A673 (cell line): ENCODE measurements at regions not wholly inside any gene's neighbourhood (a gene's known extent, or its start where the extent isn't known, plus 50 kb on each side); places are given as distances from the start of the nearest gene placed in this dataset.

Source experiments
- EZH2 ChIP-seq: fragments of 200-600 bp; sonication (generic); IDR thresholded peaks from 2 replicates; pipeline ENCODE4 v1.6.1; 2017; ENCODE audit warnings: borderline replicate concordance, low read depth, mild to moderate bottlenecking, mixed read lengths, antibody characterized with exemption, low read length; ENCODE audit not compliant: poor library complexity, severe bottlenecking
- TF ChIP-seq, protein P1 (sequence below): fragments of 300-800, 200-600 bp; sonication (generic); conservative IDR thresholded peaks from 2 replicates; pipeline ENCODE4 v1.5.1; 2017; ENCODE audit warnings: low read depth, mild to moderate bottlenecking, antibody characterized with exemption, low read length, moderate library complexity, mixed read lengths

DNA sequence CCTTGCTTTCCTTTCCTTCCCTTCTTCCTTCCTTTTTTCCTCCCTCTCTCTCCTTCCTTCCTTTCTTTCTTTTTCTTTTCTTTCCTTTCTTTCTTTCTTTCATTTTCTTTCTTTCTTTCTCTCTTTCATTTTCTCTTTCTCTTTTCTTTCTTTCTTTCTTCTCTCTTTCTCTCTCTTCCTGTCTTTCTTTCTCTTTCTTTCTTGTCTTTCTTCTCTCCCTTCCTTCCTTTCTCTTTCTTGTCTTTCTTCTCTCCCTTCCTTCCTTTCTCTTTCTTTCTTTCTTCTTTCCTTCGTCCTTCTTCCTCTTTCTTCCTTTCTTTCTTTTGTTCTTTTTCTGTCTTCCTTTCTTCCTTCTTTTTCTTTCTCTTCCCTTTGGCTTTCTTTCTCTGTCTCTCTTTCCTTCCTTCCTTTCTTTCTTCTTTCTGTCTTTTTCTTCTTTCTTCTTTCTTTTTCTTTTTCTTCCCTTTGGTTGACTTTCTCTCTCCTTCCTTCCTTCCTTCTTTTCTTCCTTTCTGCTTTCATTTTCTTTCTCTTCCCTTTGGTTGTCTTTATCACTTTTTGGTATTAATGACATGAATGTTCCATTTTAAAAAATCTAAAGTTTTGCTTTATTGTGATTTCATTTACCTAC lies 496.4 kb upstream of the CBLB start:
- TF ChIP-seq, protein P1, sequence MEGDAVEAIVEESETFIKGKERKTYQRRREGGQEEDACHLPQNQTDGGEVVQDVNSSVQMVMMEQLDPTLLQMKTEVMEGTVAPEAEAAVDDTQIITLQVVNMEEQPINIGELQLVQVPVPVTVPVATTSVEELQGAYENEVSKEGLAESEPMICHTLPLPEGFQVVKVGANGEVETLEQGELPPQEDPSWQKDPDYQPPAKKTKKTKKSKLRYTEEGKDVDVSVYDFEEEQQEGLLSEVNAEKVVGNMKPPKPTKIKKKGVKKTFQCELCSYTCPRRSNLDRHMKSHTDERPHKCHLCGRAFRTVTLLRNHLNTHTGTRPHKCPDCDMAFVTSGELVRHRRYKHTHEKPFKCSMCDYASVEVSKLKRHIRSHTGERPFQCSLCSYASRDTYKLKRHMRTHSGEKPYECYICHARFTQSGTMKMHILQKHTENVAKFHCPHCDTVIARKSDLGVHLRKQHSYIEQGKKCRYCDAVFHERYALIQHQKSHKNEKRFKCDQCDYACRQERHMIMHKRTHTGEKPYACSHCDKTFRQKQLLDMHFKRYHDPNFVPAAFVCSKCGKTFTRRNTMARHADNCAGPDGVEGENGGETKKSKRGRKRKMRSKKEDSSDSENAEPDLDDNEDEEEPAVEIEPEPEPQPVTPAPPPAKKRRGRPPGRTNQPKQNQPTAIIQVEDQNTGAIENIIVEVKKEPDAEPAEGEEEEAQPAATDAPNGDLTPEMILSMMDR, result no peak
- TF ChIP-seq EZH2, result no peak
